ENCODE measurements at regions not wholly inside any gene's neighbourhood (a gene's known extent, or its start where the extent isn't known, plus 50 kb on each side); places are given as distances from the start of the nearest gene placed in this dataset.

GRCh38 chr7:106779877-106780276 lies 85.2 kb upstream of the PIK3CG start:
- no peaks in the 10 kb centered on the region for H3K79me2 ChIP-seq (ENCODE audit: low read length)
- CTCF ChIA-PET, result interaction anchor here (0.7 kb wide), 1 partner anchor 237 kb away, joined by 12 read pairs; no protein-coding TSS in a partner anchor

DNA sequence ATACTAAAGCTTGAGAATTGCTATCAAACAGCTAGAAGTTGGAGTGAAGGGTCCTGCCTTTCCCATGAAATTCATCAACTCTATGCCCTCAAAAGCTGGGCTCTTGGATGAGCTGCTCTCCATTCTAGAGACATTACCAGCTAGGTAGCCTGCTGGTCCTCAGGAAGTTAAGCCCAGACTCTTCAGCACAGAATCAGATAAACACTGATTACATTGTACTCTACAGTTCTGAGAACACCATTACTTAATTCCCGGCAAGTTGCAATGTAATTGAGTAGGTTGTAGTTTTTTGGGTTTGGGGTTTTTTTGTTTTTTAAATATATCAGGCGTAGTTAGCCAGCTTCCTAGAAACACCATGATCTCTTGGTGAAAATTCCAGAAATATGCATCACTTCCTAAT lies 84.1 kb upstream of the PIK3CG start:
- no peak for DNase-seq
- H3K36me3 ChIP-seq (ENCODE audit: low read depth, low read length), result no peaks in the 10 kb centered on the region; the same call in 1 of the 2 replicates

More at GRCh38 chr7:106779877-106780276, 85.2 kb upstream of the PIK3CG start:
- DNase-seq (peak; percentile 40), ATAC-seq (no peak)
- no peak overlapping the region for H3K27ac ChIP-seq (ENCODE audit: low read length)
- no TSS peak for BruUV-seq (replicated peaks)
- no peaks in the 10 kb centered on the region for H4K20me1 ChIP-seq (ENCODE audit: low read length)
- TF ChIP-seq EZH2 (IDR thresholded peaks at IDR 0.05; ENCODE audit: low read length, unreplicated experiment), result no peak
- TF ChIP-seq CTCF (conservative IDR thresholded peaks at IDR 0.05; ENCODE audit: low read depth, low read length), result peak; percentile 39
- H3K4me3 ChIP-seq (ENCODE audit: low read length), result no peak overlapping the region
- H3K9me3 ChIP-seq (ENCODE audit: low read length), result no peaks in the 10 kb centered on the region
- peaks cover 7% of the 10 kb centered on the region for H3F3A ChIP-seq (ENCODE audit: low read length, unreplicated experiment)
- POLR2A ChIA-PET (ENCODE audit: unreplicated experiment), result no interaction called here
- H3K9me2 ChIP-seq (replicated peaks; ENCODE audit: low read length), result no peaks in the 10 kb centered on the region
- no peak overlapping the region for H3K9ac ChIP-seq (ENCODE audit: low read length)
- intact Hi-C loops (cut with micrococcal nuclease), result loop anchor here (5.0 kb wide), 1 partner anchor 158 kb away; no protein-coding TSS in a partner anchor
- H3K27me3 ChIP-seq (ENCODE audit: low read length), result no peaks in the 10 kb centered on the region
- H2AFZ ChIP-seq (ENCODE audit: low read length), result 0 out of 2 replicates have a peak overlapping the region, but pooled peaks have one; percentile 22
- H3K36me3 ChIP-seq (ENCODE audit: low read depth, low read length), result no peaks in the 10 kb centered on the region; the same call in 1 of the 2 replicates
- no peak overlapping the region for H3K4me2 ChIP-seq (ENCODE audit: low read length)
- peaks cover 28% of the 10 kb centered on the region for H3K4me1 ChIP-seq (ENCODE audit: insufficient read depth, low read length)

More for the DNA sequence above, 84.1 kb upstream of the PIK3CG start:
- Histone ChIP-seq H3K27ac (ENCODE audit: low read length) (no peak overlapping the region), H3K79me2 (ENCODE audit: low read length) (no peaks in the 10 kb centered on the region), H3F3A (ENCODE audit: low read length, unreplicated experiment) (no peaks in the 10 kb centered on the region), H3K4me2 (ENCODE audit: low read length) (no peak overlapping the region), H3K9ac (ENCODE audit: low read length) (no peak overlapping the region), H4K20me1 (ENCODE audit: low read length) (no peaks in the 10 kb centered on the region), H3K9me3 (ENCODE audit: low read length) (no peaks in the 10 kb centered on the region), H3K4me1 (ENCODE audit: insufficient read depth, low read length) (peaks cover 18% of the 10 kb centered on the region), H3K27me3 (ENCODE audit: low read length) (no peaks in the 10 kb centered on the region), H3K9me2 (replicated peaks; ENCODE audit: low read length) (no peaks in the 10 kb centered on the region), H2AFZ (ENCODE audit: low read length) (no peak overlapping the region), H3K4me3 (ENCODE audit: low read length) (no peak overlapping the region)
- no TSS peak for BruUV-seq (replicated peaks)
- ChIA-PET POLR2A (ENCODE audit: unreplicated experiment) (no interaction called here), CTCF (no interaction called here)
- ATAC-seq, result no peak
- TF ChIP-seq EZH2phosphoT487 (IDR thresholded peaks at IDR 0.05; ENCODE audit: borderline replicate concordance, low read length) (no peak), CTCF (conservative IDR thresholded peaks at IDR 0.05; ENCODE audit: low read depth, low read length) (no peak), EZH2 (IDR thresholded peaks at IDR 0.05; ENCODE audit: low read length, unreplicated experiment) (no peak)
- intact Hi-C loops (cut with micrococcal nuclease), result no loop called here
